GM18519 (cell line): ENCODE measurements at regions not wholly inside any gene's neighbourhood (a gene's known extent, or its start where the extent isn't known, plus 50 kb on each side); places are given as distances from the start of the nearest gene placed in this dataset.
"Not testable (repeated sequence)": the region's sequence is repeated elsewhere in the genome, so short reads cannot be mapped to it uniquely, and the experiment has no call there.

ENCODE experiments used
- ATAC-seq: cut with Tn5 transposase; IDR thresholded peaks from one replicate; pipeline ENCODE4 v1.9.1; 2021; ENCODE audit warnings: mild to moderate bottlenecking, moderate library complexity; ENCODE audit not compliant: unreplicated experiment, low FRiP score

- ATAC-seq: no peak
These were observed 101.8 kb upstream of the NAP1L1 start for GRCh38 chr12:76186131-76186906.

GRCh38 chr12:76183459-76184186, 99.1 kb upstream of the NAP1L1 start:
- ATAC-seq: peak; percentile 95

GRCh38 chr12:76180401-76181277, 96.2 kb upstream of the NAP1L1 start:
- ATAC-seq: no peak

GRCh38 chr12:76178452-76178851, 94.0 kb upstream of the NAP1L1 start:
- no peak for ATAC-seq

GRCh38 chr12:76177821-76178220, 93.3 kb upstream of the NAP1L1 start:
- ATAC-seq: no peak

GRCh38 chr12:76176940-76177339, 92.5 kb upstream of the NAP1L1 start:
- ATAC-seq: no peak

GRCh38 chr12:76175946-76176345, 91.5 kb upstream of the NAP1L1 start:
- not testable (repeated sequence) for ATAC-seq

GRCh38 chr12:76173756-76174155, 89.3 kb upstream of the NAP1L1 start:
- no peak for ATAC-seq

- ATAC-seq: peak; percentile 94
These were observed 74.2 kb upstream of the NAP1L1 start for GRCh38 chr12:76158518-76159321.

- ATAC-seq: no peak
These were observed 72.2 kb upstream of the NAP1L1 start for GRCh38 chr12:76156726-76157125.

- no peak for ATAC-seq
These were observed 71.8 kb upstream of the NAP1L1 start for GRCh38 chr12:76156314-76156713.

GRCh38 chr12:76155157-76155670, 70.7 kb upstream of the NAP1L1 start:
- no peak for ATAC-seq

GRCh38 chr12:76153616-76154015, 69.1 kb upstream of the NAP1L1 start:
- no peak for ATAC-seq

GRCh38 chr12:76152181-76152807, 67.8 kb upstream of the NAP1L1 start:
- peak; percentile 96 for ATAC-seq

GRCh38 chr12:76144245-76144549, 59.7 kb upstream of the NAP1L1 start:
- ATAC-seq: no peak

- ATAC-seq: peak; percentile 93
These were observed 59.1 kb upstream of the NAP1L1 start for GRCh38 chr12:76143343-76144244.

GRCh38 chr12:76142305-76142704, 57.8 kb upstream of the NAP1L1 start:
- ATAC-seq: no peak

- no peak for ATAC-seq
These were observed 54.2 kb upstream of the NAP1L1 start for GRCh38 chr12:76138656-76139055.

GRCh38 chr12:76137606-76138005, 53.1 kb upstream of the NAP1L1 start:
- ATAC-seq: no peak
